ENCODE measurements at regions not wholly inside any gene's neighbourhood (a gene's known extent, or its start where the extent isn't known, plus 50 kb on each side); places are given as distances from the start of the nearest gene placed in this dataset.

- DNase-seq (ENCODE audit: insufficient read length) (no peak), FAIRE-seq (no peak)
- TF ChIP-seq POLR2AphosphoS5 (IDR thresholded peaks at IDR 0.05; ENCODE audit: low read depth, low read length) (no peak), TAF1 (IDR thresholded peaks at IDR 0.05; ENCODE audit: borderline replicate concordance, low read depth, low read length) (no peak), POLR2A (IDR thresholded peaks at IDR 0.05; ENCODE audit: low read depth, low read length) (no peak)
These were observed 276.5 kb upstream of the ERCC4 start for GRCh38 chr16:13643412-13643811.

- DNase-seq (ENCODE audit: insufficient read length) (no peak), FAIRE-seq (no peak)
- no peak for TF ChIP-seq POLR2A (IDR thresholded peaks at IDR 0.05; ENCODE audit: low read depth, low read length)
- no peak for TF ChIP-seq POLR2AphosphoS5 (IDR thresholded peaks at IDR 0.05; ENCODE audit: low read depth, low read length)
- no peak for TF ChIP-seq TAF1 (IDR thresholded peaks at IDR 0.05; ENCODE audit: borderline replicate concordance, low read depth, low read length)
These were observed 274.2 kb upstream of the ERCC4 start for GRCh38 chr16:13645601-13646245.

GRCh38 chr16:13660807-13661206, 259.1 kb upstream of the ERCC4 start:
- TF ChIP-seq TAF1 (IDR thresholded peaks at IDR 0.05; ENCODE audit: borderline replicate concordance, low read depth, low read length) (no peak), POLR2A (IDR thresholded peaks at IDR 0.05; ENCODE audit: low read depth, low read length) (no peak), POLR2AphosphoS5 (IDR thresholded peaks at IDR 0.05; ENCODE audit: low read depth, low read length) (no peak)
- DNase-seq (ENCODE audit: insufficient read length) (no peak), FAIRE-seq (no peak)

GRCh38 chr16:13665876-13666275, 254.1 kb upstream of the ERCC4 start:
- TF ChIP-seq POLR2AphosphoS5 (IDR thresholded peaks at IDR 0.05; ENCODE audit: low read depth, low read length) = no peak
- TF ChIP-seq TAF1 (IDR thresholded peaks at IDR 0.05; ENCODE audit: borderline replicate concordance, low read depth, low read length) = no peak
- TF ChIP-seq POLR2A (IDR thresholded peaks at IDR 0.05; ENCODE audit: low read depth, low read length) = no peak
- DNase-seq (ENCODE audit: insufficient read length) (no peak), FAIRE-seq (no peak)

- no peak for DNase-seq (ENCODE audit: insufficient read length)
- FAIRE-seq = no peak
- TF ChIP-seq POLR2A (IDR thresholded peaks at IDR 0.05; ENCODE audit: low read depth, low read length) = no peak
- TF ChIP-seq POLR2AphosphoS5 (IDR thresholded peaks at IDR 0.05; ENCODE audit: low read depth, low read length) = no peak
These were observed 247.8 kb upstream of the ERCC4 start for GRCh38 chr16:13672196-13672595.

GRCh38 chr16:13680021-13680889, 239.7 kb upstream of the ERCC4 start:
- FAIRE-seq (no peak), DNase-seq (ENCODE audit: insufficient read length) (no peak)
- TF ChIP-seq TAF1 (IDR thresholded peaks at IDR 0.05; ENCODE audit: borderline replicate concordance, low read depth, low read length) = no peak
- TF ChIP-seq POLR2A (IDR thresholded peaks at IDR 0.05; ENCODE audit: low read depth, low read length) = no peak
- TF ChIP-seq POLR2AphosphoS5 (IDR thresholded peaks at IDR 0.05; ENCODE audit: low read depth, low read length) = no peak

- no peak for TF ChIP-seq POLR2AphosphoS5 (IDR thresholded peaks at IDR 0.05; ENCODE audit: low read depth, low read length)
- TF ChIP-seq POLR2A (IDR thresholded peaks at IDR 0.05; ENCODE audit: low read depth, low read length) = no peak
- TF ChIP-seq TAF1 (IDR thresholded peaks at IDR 0.05; ENCODE audit: borderline replicate concordance, low read depth, low read length) = no peak
- FAIRE-seq = no peak
- DNase-seq (ENCODE audit: insufficient read length) = no peak
These were observed 235.0 kb upstream of the ERCC4 start for GRCh38 chr16:13684819-13685563.

GRCh38 chr16:13696017-13696416, 223.9 kb upstream of the ERCC4 start:
- FAIRE-seq (no peak), DNase-seq (ENCODE audit: insufficient read length) (no peak)
- no peak for TF ChIP-seq POLR2AphosphoS5 (IDR thresholded peaks at IDR 0.05; ENCODE audit: low read depth, low read length)
- no peak for TF ChIP-seq TAF1 (IDR thresholded peaks at IDR 0.05; ENCODE audit: borderline replicate concordance, low read depth, low read length)

GRCh38 chr16:13697013-13697412, 222.9 kb upstream of the ERCC4 start:
- FAIRE-seq (no peak), DNase-seq (ENCODE audit: insufficient read length) (no peak)
- TF ChIP-seq POLR2AphosphoS5 (IDR thresholded peaks at IDR 0.05; ENCODE audit: low read depth, low read length) (no peak), POLR2A (IDR thresholded peaks at IDR 0.05; ENCODE audit: low read depth, low read length) (no peak), TAF1 (IDR thresholded peaks at IDR 0.05; ENCODE audit: borderline replicate concordance, low read depth, low read length) (no peak)

- DNase-seq (ENCODE audit: insufficient read length) = no peak
- no peak for TF ChIP-seq TAF1 (IDR thresholded peaks at IDR 0.05; ENCODE audit: borderline replicate concordance, low read depth, low read length)
These were observed 222.4 kb upstream of the ERCC4 start for GRCh38 chr16:13697568-13697967.

GRCh38 chr16:13702614-13703013, 217.3 kb upstream of the ERCC4 start:
- DNase-seq (ENCODE audit: insufficient read length) (no peak), FAIRE-seq (no peak)
- TF ChIP-seq TAF1 (IDR thresholded peaks at IDR 0.05; ENCODE audit: borderline replicate concordance, low read depth, low read length) (no peak), POLR2A (IDR thresholded peaks at IDR 0.05; ENCODE audit: low read depth, low read length) (no peak), POLR2AphosphoS5 (IDR thresholded peaks at IDR 0.05; ENCODE audit: low read depth, low read length) (no peak)

More at GRCh38 chr16:13697568-13697967, 222.4 kb upstream of the ERCC4 start:
- no peak for FAIRE-seq
